Fibroblast of gingiva (primary cell): ENCODE measurements at regions not wholly inside any gene's neighbourhood (a gene's known extent, or its start where the extent isn't known, plus 50 kb on each side); places are given as distances from the start of the nearest gene placed in this dataset.

Source experiments
- DNase-seq: peaks from one replicate; pipeline ENCODE4 v3.0.0-alpha.2; 2011; ENCODE audit warnings: low read depth

GRCh38 chr18:32542221-32542798, 71.6 kb upstream of the GAREM1 start:
- peak; percentile 62 for DNase-seq

DNA sequence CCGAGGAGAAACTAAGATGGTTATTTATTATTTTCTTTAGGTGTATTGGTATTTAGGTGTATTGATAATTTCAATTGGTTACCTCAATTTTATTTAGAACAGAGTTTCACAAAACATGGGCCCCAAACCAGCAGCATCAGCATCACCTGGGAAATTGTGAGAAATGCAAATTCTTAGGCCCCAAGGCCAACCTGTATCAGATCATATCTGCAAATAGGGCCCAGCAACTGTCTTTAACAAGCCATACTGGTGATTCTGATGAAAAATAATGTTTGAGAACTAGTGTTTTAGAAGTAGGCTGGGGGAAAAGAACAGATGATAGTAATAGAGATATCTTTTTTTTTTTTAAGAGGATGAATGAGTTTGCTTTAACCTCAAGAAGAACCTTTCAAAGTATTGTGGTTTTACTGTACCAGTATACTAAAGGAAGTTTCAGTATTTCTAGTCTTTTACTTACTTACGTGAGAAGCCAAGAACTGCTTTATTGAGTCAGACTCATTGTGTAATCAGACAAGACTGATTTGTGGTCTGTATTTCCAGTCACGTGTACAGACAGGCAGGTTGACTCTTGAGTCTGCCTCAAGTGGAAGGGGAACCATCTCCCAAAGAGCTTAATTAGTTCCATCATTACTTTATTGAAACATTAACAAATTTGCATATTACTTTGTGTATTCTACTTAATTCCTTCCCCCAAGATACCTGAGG, 60.4 kb upstream of the GAREM1 start:
- DNase-seq = peak; percentile 11

- DNase-seq = no peak
Observed at GRCh38 chr18:32529722-32530420, 59.2 kb upstream of the GAREM1 start.

GRCh38 chr18:32520771-32521170, 50.1 kb upstream of the GAREM1 start:
- no peak for DNase-seq
